ENCODE measurements at regions not wholly inside any gene's neighbourhood (a gene's known extent, or its start where the extent isn't known, plus 50 kb on each side); places are given as distances from the start of the nearest gene placed in this dataset.

- TF ChIP-seq, protein P1, sequence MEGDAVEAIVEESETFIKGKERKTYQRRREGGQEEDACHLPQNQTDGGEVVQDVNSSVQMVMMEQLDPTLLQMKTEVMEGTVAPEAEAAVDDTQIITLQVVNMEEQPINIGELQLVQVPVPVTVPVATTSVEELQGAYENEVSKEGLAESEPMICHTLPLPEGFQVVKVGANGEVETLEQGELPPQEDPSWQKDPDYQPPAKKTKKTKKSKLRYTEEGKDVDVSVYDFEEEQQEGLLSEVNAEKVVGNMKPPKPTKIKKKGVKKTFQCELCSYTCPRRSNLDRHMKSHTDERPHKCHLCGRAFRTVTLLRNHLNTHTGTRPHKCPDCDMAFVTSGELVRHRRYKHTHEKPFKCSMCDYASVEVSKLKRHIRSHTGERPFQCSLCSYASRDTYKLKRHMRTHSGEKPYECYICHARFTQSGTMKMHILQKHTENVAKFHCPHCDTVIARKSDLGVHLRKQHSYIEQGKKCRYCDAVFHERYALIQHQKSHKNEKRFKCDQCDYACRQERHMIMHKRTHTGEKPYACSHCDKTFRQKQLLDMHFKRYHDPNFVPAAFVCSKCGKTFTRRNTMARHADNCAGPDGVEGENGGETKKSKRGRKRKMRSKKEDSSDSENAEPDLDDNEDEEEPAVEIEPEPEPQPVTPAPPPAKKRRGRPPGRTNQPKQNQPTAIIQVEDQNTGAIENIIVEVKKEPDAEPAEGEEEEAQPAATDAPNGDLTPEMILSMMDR (IDR thresholded peaks at IDR 0.05): no peak
- no peak for TF ChIP-seq POLR2A (IDR thresholded peaks at IDR 0.05)
Observed at GRCh38 chr1:99385852-99386251, 121.6 kb downstream of the PLPPR4 start.
